Motor neuron (in vitro differentiated cells): ENCODE measurements at regions not wholly inside any gene's neighbourhood (a gene's known extent, or its start where the extent isn't known, plus 50 kb on each side); places are given as distances from the start of the nearest gene placed in this dataset.

Experiments
- ATAC-seq, 8 experiments: fragments of 200-7000 bp; cut with Tn5 transposase; replicated peaks in 6 of 8; 2 replicates each; pipeline ENCODE4 v1.8.0; 2021; ENCODE audit warnings: mild to moderate bottlenecking in 8 of 8, moderate library complexity in 8 of 8
- H3K27ac ChIP-seq, 2 donors: fragments of 250-450 bp; sonication (Bioruptor Pico); 2 replicates each; pipeline ENCODE4 v1.9.0; 2021; ENCODE audit warnings: antibody characterized with exemption in 2 of 2, mild to moderate bottlenecking in 2 of 2, moderate library complexity in 1 of 2
- H3K4me1 ChIP-seq, 2 donors: fragments of 250-450 bp; sonication (Bioruptor Pico); replicated peaks in 1 of 2; 2 replicates each; pipeline ENCODE4 v1.6.1; 2021; ENCODE audit warnings: antibody characterized with exemption in 2 of 2, mild to moderate bottlenecking in 2 of 2, moderate library complexity in 1 of 2
- H3K4me3 ChIP-seq, 5 donors: fragments of 250-450 bp; sonication (Bioruptor Pico); 2 replicates each; pipeline ENCODE4 v1.9.0; 2021; ENCODE audit warnings: antibody characterized with exemption in 5 of 5, mild to moderate bottlenecking in 5 of 5, moderate library complexity in 4 of 5
- WGBS, 10 experiments: fragments of 450-650 bp; shearing (Covaris generic); methylation state at CpG; one replicate each; pipeline ENCODE4 v1.0.0; 2022; 5-methylcytosine and 5-hydroxymethylcytosine counted together
- in situ Hi-C, 9 experiments: fragments of 400-800 bp; cut with MboI; loops; one replicate each; pipeline ENCODE4 v1.15.0; 2021; ENCODE audit warnings: low sequenced_read_pairs in 9 of 9, low pct_unique_long_range_greater_than_20kb in 2 of 9; ENCODE audit not compliant: unreplicated experiment in 9 of 9

- WGBS, 10 experiments: 24 to 95% (median 74%) methylated on average over 2 to 7 of the region's 7 CpGs
- H3K27ac ChIP-seq: no peak overlapping the region
- in situ Hi-C loops: no loop called here
- H3K4me1 ChIP-seq: peaks cover 13 to 19% of the 10 kb centered on the region in 2 donors
- H3K4me3 ChIP-seq: no peak overlapping the region
- ATAC-seq: peak in 1 of 8 experiments; percentile 50
These were observed 57.3 kb upstream of the MET start for GRCh38 chr7:116614499-116615262.

GRCh38 chr7:116616555-116617059, 55.4 kb upstream of the MET start:
- no peak overlapping the region for H3K27ac ChIP-seq
- in situ Hi-C loops: no loop called here
- peak in 5 of 8 experiments; percentile 25 to 65 (median 54) for ATAC-seq
- H3K4me1 ChIP-seq: peaks cover 13 to 19% of the 10 kb centered on the region in 2 donors
- 0 to 80% (median 4%) methylated on average over 1 to 2 of the region's 2 CpGs; no CpG with 5 or more reads in 2 of the 10 experiments for WGBS, 10 experiments
- H3K4me3 ChIP-seq: no peak overlapping the region

- WGBS, 10 experiments: 56 to 82% (median 70%) methylated on average over 2 to 4 of the region's 4 CpGs; no CpG with 5 or more reads in 1 of the 10 experiments
- in situ Hi-C loops: no loop called here
- no peak overlapping the region for H3K27ac ChIP-seq
- peaks cover 13 to 19% of the 10 kb centered on the region in 2 donors for H3K4me1 ChIP-seq
- H3K4me3 ChIP-seq: no peak overlapping the region
- peak in 1 of 8 experiments; percentile 44 for ATAC-seq
These were observed 54.1 kb upstream of the MET start for GRCh38 chr7:116617878-116618277.

GRCh38 chr7:116618338-116619128, 53.5 kb upstream of the MET start:
- in situ Hi-C loops: no loop called here
- WGBS, 10 experiments: 33 to 100% (median 85%) methylated on average over 1 to 3 of the region's 3 CpGs; no CpG with 5 or more reads in 2 of the 10 experiments
- ATAC-seq: no peak

GRCh38 chr7:116621649-116622048, 50.3 kb upstream of the MET start:
- 33 to 92% (median 82%) methylated on average over 1 to 5 of the region's 5 CpGs for WGBS, 10 experiments
- in situ Hi-C loops: no loop called here
- ATAC-seq: peak in 2 of 8 experiments; percentile 36 to 60
- Histone ChIP-seq H3K4me3 (no peak overlapping the region), H3K4me1 (peaks cover 0 to 10% of the 10 kb centered on the region in 2 donors), H3K27ac (no peak overlapping the region)

More at GRCh38 chr7:116618338-116619128, 53.5 kb upstream of the MET start:
- no peak overlapping the region for H3K27ac ChIP-seq
- H3K4me3 ChIP-seq: no peak overlapping the region
- H3K4me1 ChIP-seq: peaks cover 13 to 19% of the 10 kb centered on the region in 2 donors
